K562 (cell line): ENCODE measurements at regions not wholly inside any gene's neighbourhood (a gene's known extent, or its start where the extent isn't known, plus 50 kb on each side); places are given as distances from the start of the nearest gene placed in this dataset.

ENCODE experiments used
- ATAC-seq: fragments of 200-7000 bp; cut with Tn5 transposase; 3 replicates; pipeline ENCODE4 v1.9.1; 2020; ENCODE audit warnings: moderate library complexity
- BruUV-seq: library from RNA; stranded (reverse); fragments of 400-500 nt; replicated peaks from 2 replicates; lab custom pipeline; 2021; lab: Mats Ljungman, UMichigan
- CTCF ChIA-PET: fragments of 300-600 bp; formaldehyde crosslinking; extraction: SDS; loops from one replicate; lab custom pipeline; 2021; ENCODE audit warnings: low intra/inter-chr PET ratio; lab: Yijun Ruan, JAX
- POLR2A ChIA-PET: fragments of 300-600, 350-650 bp; sonication (Branson Sonifier 250); formaldehyde crosslinking; extraction: SDS; loops from one replicate; lab custom pipeline; 2021; ENCODE audit warnings: antibody characterized with exemption, inconsistent platforms; lab: Yijun Ruan, JAX
- DNase-seq, 4 experiments: peaks; one replicate each; pipeline versions ENCODE4 v3.0.0 to v3.0.0-alpha.2; 2011 to 2018; ENCODE audit warnings: low spot score in 3 of 4, mixed read lengths in 3 of 4; ENCODE audit errors: extremely low read depth in 1 of 4
- FAIRE-seq: peaks from 2 replicates; lab custom pipeline; 2011; peaks lifted over from hg19 to GRCh38; lab: Jason Lieb, UNC
- H2AFZ ChIP-seq: 2 replicates; pipeline ENCODE4 v1.6.0; 2011; ENCODE audit warnings: low read depth, low read length, control low read depth, inconsistent platforms
- H3K27ac ChIP-seq: fragments of 200-600 bp; 3 replicates; pipeline ENCODE4 v1.8.0; 2011; ENCODE audit warnings: low read depth, mild to moderate bottlenecking, control low read depth, inconsistent platforms, low read length, moderate library complexity, mixed read lengths; ENCODE audit errors: extremely low read depth
- H3K27me3 ChIP-seq, 2 experiments: fragments of 300-600 bp in 1 of 2; 2 replicates in 1 of 2; 3 replicates in 1 of 2; pipeline versions ENCODE4 v1.6.0 to v1.8.0; 2011; ENCODE audit warnings: inconsistent platforms in 2 of 2, low read length in 2 of 2, mild to moderate bottlenecking in 1 of 2, mixed read lengths in 1 of 2, moderate library complexity in 1 of 2; ENCODE audit not compliant: control insufficient read depth in 2 of 2, insufficient read depth in 2 of 2
- H3K36me3 ChIP-seq: fragments of 300-600 bp; 3 replicates; pipeline ENCODE4 v1.8.0; 2011; ENCODE audit warnings: mild to moderate bottlenecking, low read length, inconsistent platforms; ENCODE audit not compliant: control insufficient read depth, insufficient read depth
- H3K4me1 ChIP-seq, 2 experiments: fragments of 200-600 bp in 1 of 2; replicated peaks in 1 of 2; 2 replicates in 1 of 2; 3 replicates in 1 of 2; pipeline versions ENCODE4 v1.5.1 to v1.8.0; 2011; ENCODE audit warnings: inconsistent platforms in 2 of 2, low read length in 2 of 2, mild to moderate bottlenecking in 1 of 2, mixed read lengths in 1 of 2, moderate library complexity in 1 of 2; ENCODE audit not compliant: control insufficient read depth in 2 of 2, insufficient read depth in 2 of 2
- H3K4me2 ChIP-seq: 2 replicates; pipeline ENCODE4 v1.6.1; 2011; ENCODE audit warnings: low read length, control low read depth, inconsistent platforms, mixed read lengths; ENCODE audit not compliant: insufficient read depth
- H3K4me3 ChIP-seq: fragments of 200-600 bp; sonication (generic), shearing (Covaris generic); 2 replicates; pipeline ENCODE4 v1.5.1; 2016; ENCODE audit warnings: control low read depth, inconsistent platforms
- H3K79me2 ChIP-seq: fragments of 200-600 bp; 3 replicates; pipeline ENCODE4 v1.8.0; 2011; ENCODE audit warnings: low read length, inconsistent platforms; ENCODE audit not compliant: control insufficient read depth, insufficient read depth
- H3K9ac ChIP-seq, 2 experiments: 2 replicates each; pipeline versions ENCODE4 v1.6.0 to v1.6.1; 2011; ENCODE audit warnings: low read depth in 2 of 2, low read length in 2 of 2, control low read depth in 1 of 2, inconsistent platforms in 1 of 2, mild to moderate bottlenecking in 1 of 2, mixed read lengths in 1 of 2; ENCODE audit not compliant: insufficient read depth in 1 of 2
- H3K9me1 ChIP-seq: one replicate; pipeline ENCODE4 v1.6.0; 2011; ENCODE audit warnings: inconsistent platforms, mild to moderate bottlenecking, low read length, moderate library complexity; ENCODE audit not compliant: control insufficient read depth, insufficient read depth
- H3K9me3 ChIP-seq: replicated peaks from 2 replicates; pipeline ENCODE4 v1.5.1; 2011; ENCODE audit warnings: low read depth, low read length, inconsistent platforms; ENCODE audit not compliant: control insufficient read depth, insufficient read depth
- H4K20me1 ChIP-seq: replicated peaks from 2 replicates; pipeline ENCODE4 v1.6.1; 2011; ENCODE audit warnings: low read length, inconsistent platforms, mixed read lengths; ENCODE audit not compliant: control insufficient read depth, insufficient read depth
- CC2D1A ChIP-seq: fragments of 450-650 bp; IDR thresholded peaks from 2 replicates; pipeline ENCODE4 v1.6.1; 2017; ENCODE audit warnings: mild to moderate bottlenecking
- E2F5 ChIP-seq: sonication (generic); formaldehyde crosslinking; IDR thresholded peaks from 2 replicates; pipeline ENCODE4 v1.8.0; 2022; ENCODE audit warnings: mild to moderate bottlenecking, missing genetic modification reagents
- NR4A1 ChIP-seq, 2 experiments: fragments of 250-450 bp in 1 of 2; fragments of 450-650 bp in 1 of 2; sonication (Bioruptor Pico) in 1 of 2; IDR thresholded peaks; 2 replicates each; pipeline versions ENCODE4 v1.4.0 to v1.6.1; 2016 to 2020; ENCODE audit warnings: mild to moderate bottlenecking in 2 of 2, missing compliant biosample characterization in 1 of 2, missing genetic modification characterization in 1 of 2, moderate library complexity in 1 of 2
- PTRF ChIP-seq: fragments of 450-650 bp; IDR thresholded peaks from 2 replicates; pipeline ENCODE4 v1.6.1; 2016; ENCODE audit warnings: mild to moderate bottlenecking, missing genetic modification characterization, missing compliant biosample characterization
- ZBTB5 ChIP-seq: fragments of 450-650 bp; IDR thresholded peaks from 2 replicates; pipeline ENCODE4 v1.6.1; 2017; ENCODE audit warnings: antibody characterized with exemption
- ZEB2 ChIP-seq: fragments of 450-650 bp; IDR thresholded peaks from 2 replicates; pipeline ENCODE4 v1.6.1; 2016
- ZFP36 ChIP-seq: fragments of 150-350 bp; IDR thresholded peaks from 2 replicates; pipeline ENCODE4 v1.6.1; 2018; ENCODE audit warnings: low read length, low read depth; ENCODE audit not compliant: partially characterized antibody
- ZNF263 ChIP-seq: sonication (generic); formaldehyde crosslinking; IDR thresholded peaks from 2 replicates; pipeline ENCODE4 v1.8.0; 2022; ENCODE audit warnings: mild to moderate bottlenecking, missing genetic modification reagents, borderline replicate concordance
- ZNF57 ChIP-seq: fragments of 450-650 bp; formaldehyde crosslinking; IDR thresholded peaks from 2 replicates; pipeline ENCODE4 v1.4.0; 2020; ENCODE audit warnings: mild to moderate bottlenecking, moderate library complexity
- ZNF785 ChIP-seq: fragments of 250-450 bp; sonication (Bioruptor Pico); IDR thresholded peaks from 2 replicates; pipeline ENCODE4 v1.4.0; 2020; ENCODE audit warnings: mild to moderate bottlenecking
- whole genome bisulfite sequencing: fragments of 100-300 bp; shearing (Covaris generic); methylation state at CpG from one replicate; pipeline ENCODE4 v1.1.6; 2016; ENCODE audit warnings: low coverage, mixed read lengths; ENCODE audit not compliant: insufficient coverage; ENCODE audit errors: missing lambda C conversion rate; 5-methylcytosine and 5-hydroxymethylcytosine counted together
- in situ Hi-C: fragments of 300-500 bp; cut with MboI; formaldehyde crosslinking; loops from 4 replicates; pipeline ENCODE4 v1.15.0; 2018; ENCODE audit warnings: inconsistent platforms, mixed read lengths
- intact Hi-C: fragments of 100-400 bp; cut with micrococcal nuclease; formaldehyde crosslinking; loops from 2 replicates; pipeline ENCODE4 v1.14.2; 2022
- TF ChIP-seq, protein P1 (sequence below): fragments of 250-450 bp; sonication (Bioruptor Pico); IDR thresholded peaks from 2 replicates; pipeline ENCODE4 v1.6.1; 2021; ENCODE audit warnings: mild to moderate bottlenecking
- TF ChIP-seq, protein P2 (sequence below): sonication (generic); formaldehyde crosslinking; IDR thresholded peaks from 2 replicates; pipeline ENCODE4 v1.8.0; 2022; ENCODE audit warnings: mild to moderate bottlenecking, missing genetic modification reagents

DNA sequence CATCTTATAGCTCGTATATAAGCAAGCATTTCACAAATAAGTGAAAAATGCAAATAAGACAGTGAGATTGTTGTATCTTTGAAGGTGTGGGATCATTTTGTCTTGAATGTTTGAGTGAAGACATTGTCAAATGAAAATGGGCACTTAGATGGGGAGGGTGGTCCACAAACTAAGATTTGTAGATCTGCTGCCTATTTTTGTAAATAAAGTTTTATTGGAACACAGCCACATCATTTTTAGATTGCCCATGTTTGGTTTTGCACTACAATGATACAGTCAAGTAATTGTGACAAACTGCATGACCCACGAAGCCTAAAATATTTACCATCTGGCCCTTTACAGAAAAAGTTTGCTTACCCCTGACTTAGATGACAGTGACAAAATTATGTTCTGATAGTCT is 156.7 kb downstream of the PAH start (continued):
- TF ChIP-seq ZBTB5 (no peak), ZNF785 (no peak), ZFP36 (no peak)
- TF ChIP-seq, protein P1, sequence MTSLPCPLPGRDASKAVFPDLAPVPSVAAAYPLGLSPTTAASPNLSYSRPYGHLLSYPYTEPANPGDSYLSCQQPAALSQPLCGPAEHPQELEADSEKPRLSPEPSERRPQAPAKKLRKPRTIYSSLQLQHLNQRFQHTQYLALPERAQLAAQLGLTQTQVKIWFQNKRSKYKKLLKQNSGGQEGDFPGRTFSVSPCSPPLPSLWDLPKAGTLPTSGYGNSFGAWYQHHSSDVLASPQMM (CRISPR knock-in tag) = no peak
- TF ChIP-seq, all 486 proteins: peak for 1

DNA sequence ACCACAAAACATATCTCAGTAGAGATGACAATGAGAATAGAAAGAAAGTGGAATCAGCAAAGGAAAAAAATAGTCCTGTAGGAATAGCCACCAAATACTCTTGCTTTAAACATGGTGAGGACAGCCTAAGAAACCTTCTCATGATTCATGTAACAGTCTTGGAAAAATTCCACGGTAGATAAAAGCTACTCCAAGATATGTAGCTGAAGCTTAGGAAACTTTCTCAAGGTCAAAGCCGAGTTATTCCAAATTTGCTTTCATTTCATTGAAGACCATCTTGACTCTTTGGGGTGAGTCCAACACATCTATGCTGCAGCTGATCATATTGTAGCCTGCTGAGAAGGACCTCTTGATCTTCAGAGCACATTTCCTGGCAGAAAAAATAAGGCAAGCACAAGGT is 157.6 kb downstream of the PAH start:
- no TSS peak for BruUV-seq
- Histone ChIP-seq H3K27ac (no peak overlapping the region), H3K27me3 (no peaks in the 10 kb centered on the region), H3K4me3 (no peak overlapping the region), H2AFZ (no peak overlapping the region), H3K36me3 (no peaks in the 10 kb centered on the region), H4K20me1 (no peaks in the 10 kb centered on the region), H3K9me1 (no peaks in the 10 kb centered on the region), H3K9me3 (no peaks in the 10 kb centered on the region), H3K9ac (no peak overlapping the region), H3K79me2 (no peaks in the 10 kb centered on the region), H3K4me1 (no peaks in the 10 kb centered on the region), H3K4me2 (no peak overlapping the region)
- WGBS = 3% methylated on average over 2 of the region's 2 CpGs
- FAIRE-seq (no peak), DNase-seq (no peak), ATAC-seq (no peak)
- in situ Hi-C loops (no loop called here), intact Hi-C loops (no loop called here)
- CTCF ChIA-PET = no interaction called here
- POLR2A ChIA-PET = interaction anchor here (1.1 kb wide), 1 partner anchor 9 kb away, joined by 3 read pairs; no protein-coding TSS in a partner anchor
- TF ChIP-seq CC2D1A (no peak), ZNF57 (CRISPR knock-in tag) (no peak), ZEB2 (no peak), PTRF (no peak), E2F5 (CRISPR knock-in tag) (no peak), ZNF263 (CRISPR knock-in tag) (no peak), NR4A1 (CRISPR knock-in tag; IDR thresholded peaks at IDR 0.05) (no peak), NR4A1 (tag; IDR thresholded peaks at IDR 0.05) (no peak)
- TF ChIP-seq, protein P2, sequence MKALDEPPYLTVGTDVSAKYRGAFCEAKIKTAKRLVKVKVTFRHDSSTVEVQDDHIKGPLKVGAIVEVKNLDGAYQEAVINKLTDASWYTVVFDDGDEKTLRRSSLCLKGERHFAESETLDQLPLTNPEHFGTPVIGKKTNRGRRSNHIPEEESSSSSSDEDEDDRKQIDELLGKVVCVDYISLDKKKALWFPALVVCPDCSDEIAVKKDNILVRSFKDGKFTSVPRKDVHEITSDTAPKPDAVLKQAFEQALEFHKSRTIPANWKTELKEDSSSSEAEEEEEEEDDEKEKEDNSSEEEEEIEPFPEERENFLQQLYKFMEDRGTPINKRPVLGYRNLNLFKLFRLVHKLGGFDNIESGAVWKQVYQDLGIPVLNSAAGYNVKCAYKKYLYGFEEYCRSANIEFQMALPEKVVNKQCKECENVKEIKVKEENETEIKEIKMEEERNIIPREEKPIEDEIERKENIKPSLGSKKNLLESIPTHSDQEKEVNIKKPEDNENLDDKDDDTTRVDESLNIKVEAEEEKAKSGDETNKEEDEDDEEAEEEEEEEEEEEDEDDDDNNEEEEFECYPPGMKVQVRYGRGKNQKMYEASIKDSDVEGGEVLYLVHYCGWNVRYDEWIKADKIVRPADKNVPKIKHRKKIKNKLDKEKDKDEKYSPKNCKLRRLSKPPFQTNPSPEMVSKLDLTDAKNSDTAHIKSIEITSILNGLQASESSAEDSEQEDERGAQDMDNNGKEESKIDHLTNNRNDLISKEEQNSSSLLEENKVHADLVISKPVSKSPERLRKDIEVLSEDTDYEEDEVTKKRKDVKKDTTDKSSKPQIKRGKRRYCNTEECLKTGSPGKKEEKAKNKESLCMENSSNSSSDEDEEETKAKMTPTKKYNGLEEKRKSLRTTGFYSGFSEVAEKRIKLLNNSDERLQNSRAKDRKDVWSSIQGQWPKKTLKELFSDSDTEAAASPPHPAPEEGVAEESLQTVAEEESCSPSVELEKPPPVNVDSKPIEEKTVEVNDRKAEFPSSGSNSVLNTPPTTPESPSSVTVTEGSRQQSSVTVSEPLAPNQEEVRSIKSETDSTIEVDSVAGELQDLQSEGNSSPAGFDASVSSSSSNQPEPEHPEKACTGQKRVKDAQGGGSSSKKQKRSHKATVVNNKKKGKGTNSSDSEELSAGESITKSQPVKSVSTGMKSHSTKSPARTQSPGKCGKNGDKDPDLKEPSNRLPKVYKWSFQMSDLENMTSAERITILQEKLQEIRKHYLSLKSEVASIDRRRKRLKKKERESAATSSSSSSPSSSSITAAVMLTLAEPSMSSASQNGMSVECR (CRISPR knock-in tag) = no peak
